ENCODE measurements at regions not wholly inside any gene's neighbourhood (a gene's known extent, or its start where the extent isn't known, plus 50 kb on each side); places are given as distances from the start of the nearest gene placed in this dataset.
"Not testable (repeated sequence)": the region's sequence is repeated elsewhere in the genome, so short reads cannot be mapped to it uniquely, and the experiment has no call there.

GRCh38 chr4:146124023-146124680 is 51.4 kb upstream of the LSM6 start:
- no peak overlapping the region for H3K27ac Mint-ChIP-seq
- peaks cover 10% of the 10 kb centered on the region for H3K27me3 Mint-ChIP-seq (ENCODE audit: low read depth)
- peak; percentile 29 for DNase-seq (ENCODE audit: low spot score)
- H3K36me3 Mint-ChIP-seq (ENCODE audit: low read depth) = no peaks in the 10 kb centered on the region
- peaks cover 2% of the 10 kb centered on the region for H3K4me1 Mint-ChIP-seq (ENCODE audit: low read depth)
- no peaks in the 10 kb centered on the region for H3K9me3 Mint-ChIP-seq
- no peak overlapping the region for H3K4me3 Mint-ChIP-seq

- Mint-ChIP-seq H3K4me1 (ENCODE audit: low read depth) (peaks cover 2% of the 10 kb centered on the region), H3K4me3 (no peak overlapping the region), H3K27me3 (ENCODE audit: low read depth) (peaks cover 7% of the 10 kb centered on the region), H3K36me3 (ENCODE audit: low read depth) (no peaks in the 10 kb centered on the region), H3K27ac (no peak overlapping the region), H3K9me3 (no peaks in the 10 kb centered on the region)
- no peak for DNase-seq (ENCODE audit: low spot score)
Observed at GRCh38 chr4:146123231-146123630, 52.3 kb upstream of the LSM6 start.

DNA sequence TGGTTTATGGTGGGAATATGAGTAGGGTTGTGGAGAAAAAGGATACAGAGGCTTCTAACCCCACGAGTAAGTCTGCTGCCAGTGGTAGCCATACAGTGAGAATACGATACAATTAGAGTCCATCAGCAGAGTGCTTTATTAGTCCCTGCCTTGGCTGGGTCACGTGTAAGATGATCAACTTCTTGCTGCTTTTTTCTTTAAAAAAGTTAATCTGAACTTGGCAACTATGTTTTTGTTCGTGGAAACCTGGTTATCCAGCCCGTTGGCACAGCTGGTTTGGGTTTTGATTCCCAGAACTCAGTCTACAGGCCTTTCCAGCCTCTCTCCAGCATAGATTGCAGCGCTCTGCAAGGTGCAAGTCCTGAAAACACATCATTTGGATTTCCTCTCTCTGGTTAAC is 53.1 kb upstream of the LSM6 start:
- no peak overlapping the region for H3K4me3 Mint-ChIP-seq
- H3K9me3 Mint-ChIP-seq = no peaks in the 10 kb centered on the region
- H3K27ac Mint-ChIP-seq = no peak overlapping the region
- peaks cover 7% of the 10 kb centered on the region for H3K27me3 Mint-ChIP-seq (ENCODE audit: low read depth)
- H3K4me1 Mint-ChIP-seq (ENCODE audit: low read depth) = peaks cover 2% of the 10 kb centered on the region
- no peaks in the 10 kb centered on the region for H3K36me3 Mint-ChIP-seq (ENCODE audit: low read depth)
- DNase-seq (ENCODE audit: low spot score) = no peak

DNA sequence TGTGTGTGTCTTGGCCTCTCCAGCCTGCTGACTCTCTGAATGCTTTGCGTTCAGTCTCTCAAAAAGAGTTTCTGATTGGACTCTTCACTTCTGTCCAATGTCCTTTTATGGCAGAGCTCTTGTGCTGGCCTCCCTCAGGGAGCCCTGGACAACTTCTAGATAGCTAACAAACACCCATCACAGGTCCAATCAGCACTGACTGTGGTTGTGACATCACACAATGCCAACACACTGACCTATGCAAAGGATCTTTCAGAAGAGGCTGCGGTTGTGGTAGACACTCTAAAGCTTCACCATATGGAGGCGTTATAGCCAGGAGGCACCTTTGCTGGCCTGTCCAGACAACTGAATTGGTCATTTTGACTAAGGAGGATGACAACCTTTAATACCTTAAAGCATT is 53.8 kb upstream of the LSM6 start:
- Mint-ChIP-seq H3K4me3 (no peak overlapping the region), H3K27me3 (ENCODE audit: low read depth) (peaks cover 8% of the 10 kb centered on the region), H3K4me1 (ENCODE audit: low read depth) (peaks cover 2% of the 10 kb centered on the region), H3K36me3 (ENCODE audit: low read depth) (no peaks in the 10 kb centered on the region), H3K9me3 (no peaks in the 10 kb centered on the region), H3K27ac (no peak overlapping the region)
- no peak for DNase-seq (ENCODE audit: low spot score)

- Mint-ChIP-seq H3K4me3 (no peak overlapping the region), H3K27ac (no peak overlapping the region), H3K9me3 (no peaks in the 10 kb centered on the region), H3K27me3 (ENCODE audit: low read depth) (peaks cover 10% of the 10 kb centered on the region), H3K36me3 (ENCODE audit: low read depth) (no peaks in the 10 kb centered on the region), H3K4me1 (ENCODE audit: low read depth) (peaks cover 2% of the 10 kb centered on the region)
- DNase-seq (ENCODE audit: low spot score) = no peak
Observed at GRCh38 chr4:146119845-146120404, 55.6 kb upstream of the LSM6 start.

GRCh38 chr4:146114066-146114465 is 61.5 kb upstream of the LSM6 start:
- DNase-seq (ENCODE audit: low spot score) = no peak
- peaks cover 19% of the 10 kb centered on the region for H3K27me3 Mint-ChIP-seq (ENCODE audit: low read depth)
- no peak overlapping the region for H3K4me3 Mint-ChIP-seq
- H3K4me1 Mint-ChIP-seq (ENCODE audit: low read depth) = no peaks in the 10 kb centered on the region
- H3K9me3 Mint-ChIP-seq = no peaks in the 10 kb centered on the region
- H3K27ac Mint-ChIP-seq = no peak overlapping the region
- no peaks in the 10 kb centered on the region for H3K36me3 Mint-ChIP-seq (ENCODE audit: low read depth)

GRCh38 chr4:146113171-146113570 is 62.3 kb upstream of the LSM6 start:
- no peak for DNase-seq (ENCODE audit: low spot score)
- Mint-ChIP-seq H3K27me3 (ENCODE audit: low read depth) (peaks cover 19% of the 10 kb centered on the region), H3K4me1 (ENCODE audit: low read depth) (no peaks in the 10 kb centered on the region), H3K36me3 (ENCODE audit: low read depth) (no peaks in the 10 kb centered on the region), H3K4me3 (no peak overlapping the region), H3K27ac (no peak overlapping the region), H3K9me3 (no peaks in the 10 kb centered on the region)

DNA sequence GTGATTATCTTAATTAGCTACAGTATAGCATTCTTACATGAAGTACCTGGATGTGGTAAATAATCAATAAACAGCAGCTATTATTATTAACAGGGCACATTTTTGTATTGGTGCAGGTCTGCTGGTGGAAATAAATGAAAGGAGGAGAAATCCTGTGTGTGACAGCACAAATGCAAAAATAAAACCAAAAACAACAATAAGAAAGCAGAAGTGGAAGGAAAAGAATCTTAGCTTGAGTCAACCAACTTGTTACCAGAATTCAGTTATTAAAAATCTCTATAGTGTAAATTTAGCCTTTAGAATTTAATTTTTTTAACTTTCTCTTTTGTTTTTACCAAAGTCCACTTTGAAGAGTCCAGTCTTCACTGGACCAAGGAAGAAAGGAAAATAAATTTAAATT is 63.1 kb upstream of the LSM6 start:
- Mint-ChIP-seq H3K27ac (no peak overlapping the region), H3K4me3 (no peak overlapping the region), H3K27me3 (ENCODE audit: low read depth) (peaks cover 16% of the 10 kb centered on the region), H3K9me3 (no peaks in the 10 kb centered on the region), H3K4me1 (ENCODE audit: low read depth) (no peaks in the 10 kb centered on the region), H3K36me3 (ENCODE audit: low read depth) (no peaks in the 10 kb centered on the region)
- DNase-seq (ENCODE audit: low spot score) = no peak

DNA sequence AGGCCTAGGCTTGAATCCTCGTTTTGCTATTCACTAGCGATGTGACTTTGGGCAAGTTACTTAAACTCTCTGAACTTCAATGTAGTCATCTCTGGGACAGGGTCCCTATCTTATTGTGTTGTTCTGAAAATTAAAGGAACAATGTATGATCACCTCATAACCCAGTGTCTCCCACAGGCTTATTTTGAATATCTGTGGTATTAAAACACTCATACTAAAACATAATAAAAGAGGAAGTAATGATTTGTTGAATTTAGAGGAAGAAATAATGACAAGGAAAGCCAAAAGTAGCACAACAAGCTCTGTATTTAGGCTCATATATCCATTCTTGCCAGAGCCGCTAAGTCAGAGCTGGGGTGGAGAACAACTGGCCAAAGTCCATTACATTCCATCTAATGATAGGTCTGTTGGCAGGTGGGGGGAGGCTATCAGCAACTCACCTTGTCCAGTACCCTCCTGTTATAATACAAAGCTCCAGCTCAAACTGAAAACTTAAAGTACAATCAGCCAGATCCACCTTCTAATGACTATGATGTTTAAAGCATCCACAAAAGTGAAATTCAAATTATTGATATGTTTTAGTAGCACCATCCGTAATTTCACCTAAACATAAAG is 64.5 kb upstream of the LSM6 start:
- no peak overlapping the region for H3K4me3 Mint-ChIP-seq
- peaks cover under 1% of the 10 kb centered on the region for H3K4me1 Mint-ChIP-seq (ENCODE audit: low read depth)
- no peaks in the 10 kb centered on the region for H3K36me3 Mint-ChIP-seq (ENCODE audit: low read depth)
- H3K27me3 Mint-ChIP-seq (ENCODE audit: low read depth) = peaks cover 13% of the 10 kb centered on the region
- no peak overlapping the region for H3K27ac Mint-ChIP-seq
- no peaks in the 10 kb centered on the region for H3K9me3 Mint-ChIP-seq
- DNase-seq (ENCODE audit: low spot score) = no peak

DNA sequence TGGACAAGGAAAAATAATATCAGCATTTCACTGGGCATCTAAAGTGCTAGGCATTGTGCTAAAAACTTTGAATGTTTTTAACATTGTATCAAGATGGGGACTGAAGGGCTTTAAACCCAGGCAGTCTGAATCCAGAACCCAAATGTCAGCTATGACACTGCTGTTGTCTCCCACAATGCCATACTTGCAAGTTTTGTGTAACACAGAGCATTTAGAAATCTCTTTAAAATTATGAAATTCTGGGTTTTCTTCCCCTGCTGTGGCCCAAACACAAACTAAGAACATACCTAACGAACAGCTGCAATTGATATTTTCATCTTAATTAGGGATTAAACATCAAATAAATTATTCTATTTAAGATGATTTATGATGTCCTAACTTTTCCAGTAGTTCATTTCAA is 66.8 kb upstream of the LSM6 start:
- Mint-ChIP-seq H3K27me3 (ENCODE audit: low read depth) (peaks cover 12% of the 10 kb centered on the region), H3K4me3 (no peak overlapping the region), H3K9me3 (no peaks in the 10 kb centered on the region), H3K36me3 (ENCODE audit: low read depth) (no peaks in the 10 kb centered on the region), H3K4me1 (ENCODE audit: low read depth) (peaks cover 3% of the 10 kb centered on the region), H3K27ac (no peak overlapping the region)
- no peak for DNase-seq (ENCODE audit: low spot score)

DNA sequence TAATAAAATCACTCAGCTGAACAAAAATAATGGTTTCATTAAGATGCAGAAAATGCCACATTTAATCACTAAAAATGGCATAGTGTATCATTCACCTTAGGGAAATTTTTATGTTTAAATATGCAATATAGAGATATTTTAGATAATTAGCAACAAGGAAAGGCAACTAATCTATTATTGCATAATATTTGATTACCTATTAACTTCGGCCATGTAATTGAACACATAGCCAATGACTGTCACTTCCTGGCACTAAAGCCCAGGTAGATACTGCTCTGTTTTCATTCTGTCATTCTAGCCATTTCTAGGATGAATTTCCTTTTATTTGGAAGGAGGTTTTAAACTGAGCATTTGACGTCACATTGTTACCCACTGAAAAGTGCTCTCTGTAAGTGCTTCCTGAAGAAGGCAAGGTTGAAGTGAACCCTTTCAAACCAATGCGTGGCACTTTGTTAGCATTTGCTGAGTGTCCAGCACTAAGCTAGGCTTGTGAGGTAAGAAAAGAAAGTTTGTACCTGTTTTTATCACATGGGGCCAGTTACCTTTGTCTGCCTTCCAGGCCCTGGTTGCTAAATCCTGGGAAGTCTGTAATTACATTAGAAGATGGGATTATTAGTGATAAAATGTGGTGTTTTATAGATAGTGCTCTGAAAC is 67.8 kb upstream of the LSM6 start:
- Mint-ChIP-seq H3K9me3 (no peaks in the 10 kb centered on the region), H3K4me3 (no peak overlapping the region), H3K36me3 (ENCODE audit: low read depth) (no peaks in the 10 kb centered on the region), H3K27me3 (ENCODE audit: low read depth) (peaks cover 8% of the 10 kb centered on the region), H3K27ac (no peak overlapping the region), H3K4me1 (ENCODE audit: low read depth) (peaks cover 3% of the 10 kb centered on the region)
- DNase-seq (ENCODE audit: low spot score) = no peak

DNA sequence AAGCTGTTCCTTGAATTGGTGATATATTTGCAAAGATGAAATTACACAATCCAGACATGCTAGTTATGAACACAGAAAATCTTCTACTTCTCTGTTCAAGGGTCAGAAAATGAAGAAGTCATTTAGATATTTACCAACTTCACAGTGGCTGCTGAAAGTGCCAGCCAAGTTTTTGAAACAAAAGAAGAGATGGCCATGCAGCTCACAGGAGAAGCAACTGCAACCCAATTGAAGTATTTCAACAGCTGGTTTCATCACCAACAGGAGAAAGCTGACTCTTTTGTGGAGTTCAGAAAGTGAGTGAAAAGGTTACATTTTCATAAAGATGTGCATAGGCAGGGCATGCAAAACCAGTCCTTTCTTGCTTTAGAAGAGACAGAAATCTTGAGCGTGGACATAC is 70.1 kb upstream of the LSM6 start:
- no peaks in the 10 kb centered on the region for H3K36me3 Mint-ChIP-seq (ENCODE audit: low read depth)
- H3K27ac Mint-ChIP-seq = no peak overlapping the region
- H3K4me1 Mint-ChIP-seq (ENCODE audit: low read depth) = peaks cover 3% of the 10 kb centered on the region
- no peak for DNase-seq (ENCODE audit: low spot score)
- no peak overlapping the region for H3K4me3 Mint-ChIP-seq
- peaks cover 1% of the 10 kb centered on the region for H3K27me3 Mint-ChIP-seq (ENCODE audit: low read depth)
- no peaks in the 10 kb centered on the region for H3K9me3 Mint-ChIP-seq

- H3K4me3 Mint-ChIP-seq = no peak overlapping the region
- DNase-seq (ENCODE audit: low spot score) = no peak
- H3K27ac Mint-ChIP-seq = no peak overlapping the region
- H3K4me1 Mint-ChIP-seq (ENCODE audit: low read depth) = peaks cover 3% of the 10 kb centered on the region
- no peaks in the 10 kb centered on the region for H3K36me3 Mint-ChIP-seq (ENCODE audit: low read depth)
- no peaks in the 10 kb centered on the region for H3K27me3 Mint-ChIP-seq (ENCODE audit: low read depth)
- H3K9me3 Mint-ChIP-seq = no peaks in the 10 kb centered on the region
Observed at GRCh38 chr4:146104541-146104940, 71.0 kb upstream of the LSM6 start.

DNA sequence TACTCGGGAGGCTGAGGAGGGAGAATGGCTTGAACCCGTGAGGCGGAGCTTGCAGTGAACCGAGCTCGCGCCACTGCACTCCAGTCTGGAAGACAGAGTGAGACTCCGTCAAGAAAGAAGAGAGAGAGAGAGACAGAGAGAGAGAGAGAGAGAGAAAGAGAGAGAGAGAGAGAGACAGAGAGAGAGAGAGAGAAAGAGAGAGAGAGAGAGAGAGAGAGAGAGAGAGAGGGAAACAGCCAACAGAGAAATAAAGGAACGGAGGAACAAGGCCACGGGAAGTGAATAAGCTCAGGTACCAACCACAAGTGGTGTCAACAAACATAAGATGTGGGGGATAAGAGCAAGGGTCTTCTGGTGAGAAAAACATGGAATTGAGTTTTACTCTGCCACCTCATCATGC is 71.5 kb upstream of the LSM6 start:
- H3K27me3 Mint-ChIP-seq (ENCODE audit: low read depth); H3K36me3 Mint-ChIP-seq (ENCODE audit: low read depth); H3K27ac Mint-ChIP-seq; H3K4me3 Mint-ChIP-seq; H3K4me1 Mint-ChIP-seq (ENCODE audit: low read depth); H3K9me3 Mint-ChIP-seq; DNase-seq (ENCODE audit: low spot score): not testable (repeated sequence)

Data from T-helper 2 cell treated with Interferon-gamma antibody and Interleukin-4, amounts not matched to agents 5 μg/mL and 100 μg/mL, for 36 hours (primary cell).